Endothelial cell of umbilical vein (primary cell): ENCODE measurements at regions not wholly inside any gene's neighbourhood (a gene's known extent, or its start where the extent isn't known, plus 50 kb on each side); places are given as distances from the start of the nearest gene placed in this dataset.

Experiments
- BruUV-seq: library from RNA; stranded (reverse); fragments of 400-500 nt; replicated peaks from 2 replicates; lab custom pipeline; 2021; lab: Mats Ljungman, UMichigan
- CTCF ChIA-PET: fragments of 300-600, 350-600 bp; sonication (Branson Sonifier 250); formaldehyde crosslinking; loops from one replicate; lab custom pipeline; 2021; ENCODE audit warnings: antibody characterized with exemption, inconsistent platforms; lab: Charles Lee
- POLR2A ChIA-PET: fragments of 300-600, 350-600 bp; sonication (Branson Sonifier 250); formaldehyde crosslinking; loops from one replicate; lab custom pipeline; 2021; ENCODE audit warnings: antibody characterized with exemption, inconsistent platforms; lab: Charles Lee
- DNase-seq: peaks from one replicate; pipeline ENCODE4 v3.0.0-alpha.2; 2011; ENCODE audit warnings: low read depth, low spot score
- FAIRE-seq: peaks from 2 replicates; lab custom pipeline; 2011; peaks lifted over from hg19 to GRCh38; lab: Jason Lieb, UNC
- H2AFZ ChIP-seq: 2 replicates; pipeline ENCODE4 v1.6.0; 2012; ENCODE audit warnings: low read depth, low read length, control low read depth, inconsistent platforms
- H3K27ac ChIP-seq: 2 replicates; pipeline ENCODE4 v1.5.1; 2011; ENCODE audit warnings: low read depth, mild to moderate bottlenecking, control low read depth, low read length, moderate library complexity; ENCODE audit not compliant: insufficient read depth
- H3K27me3 ChIP-seq, 2 experiments: 2 replicates each; pipeline versions ENCODE4 v1.6.0 to v1.6.1; 2011; ENCODE audit warnings: low read length in 2 of 2, mixed read lengths in 1 of 2; ENCODE audit not compliant: control insufficient read depth in 2 of 2, insufficient read depth in 2 of 2
- H3K36me3 ChIP-seq, 2 experiments: 2 replicates in 1 of 2; 3 replicates in 1 of 2; pipeline ENCODE4 v1.5.1; 2011; ENCODE audit warnings: low read length in 2 of 2, mild to moderate bottlenecking in 1 of 2, moderate library complexity in 1 of 2; ENCODE audit not compliant: control insufficient read depth in 2 of 2, insufficient read depth in 2 of 2; ENCODE audit errors: extremely low read depth in 1 of 2
- H3K4me1 ChIP-seq: 3 replicates; pipeline ENCODE4 v1.5.1; 2011; ENCODE audit warnings: mild to moderate bottlenecking, low read length; ENCODE audit not compliant: control insufficient read depth, insufficient read depth; ENCODE audit errors: extremely low read depth
- H3K4me2 ChIP-seq: 2 replicates; pipeline ENCODE4 v1.6.1; 2011; ENCODE audit warnings: low read length, control low read depth, mixed read lengths; ENCODE audit not compliant: insufficient read depth
- H3K4me3 ChIP-seq, 3 experiments: fragments of 200-600 bp in 1 of 3; sonication (generic), shearing (Covaris generic) in 1 of 3; replicated peaks in 1 of 3; 2 replicates each; pipeline ENCODE4 v1.5.1; 2011 to 2016; ENCODE audit warnings: control low read depth in 3 of 3, low read length in 3 of 3, mild to moderate bottlenecking in 2 of 3, inconsistent platforms in 1 of 3, low read depth in 1 of 3, moderate library complexity in 1 of 3; ENCODE audit not compliant: insufficient read depth in 1 of 3
- H3K79me2 ChIP-seq: 2 replicates; pipeline ENCODE4 v1.6.0; 2012; ENCODE audit warnings: low read length, inconsistent platforms; ENCODE audit not compliant: control insufficient read depth, insufficient read depth
- H3K9ac ChIP-seq: replicated peaks from 2 replicates; pipeline ENCODE3; 2011; ENCODE audit warnings: low read length, control low read depth; ENCODE audit not compliant: insufficient read depth; ENCODE audit errors: extremely low read depth
- H3K9me1 ChIP-seq: replicated peaks from 3 replicates; pipeline ENCODE4 v1.6.0; 2011; ENCODE audit warnings: mild to moderate bottlenecking, low read length; ENCODE audit not compliant: control insufficient read depth, insufficient read depth; ENCODE audit errors: extremely low read depth
- H3K9me3 ChIP-seq: replicated peaks from 2 replicates; pipeline ENCODE4 v1.5.1; 2012; ENCODE audit warnings: low read length, inconsistent platforms; ENCODE audit not compliant: control insufficient read depth, insufficient read depth
- H4K20me1 ChIP-seq: replicated peaks from 2 replicates; pipeline ENCODE3; 2011; ENCODE audit warnings: mild to moderate bottlenecking, low read length; ENCODE audit not compliant: control insufficient read depth, insufficient read depth; ENCODE audit errors: extremely low read depth
- EZH2 ChIP-seq: IDR thresholded peaks from 2 replicates; pipeline ENCODE4 v1.6.1; 2012; ENCODE audit warnings: borderline replicate concordance, low read depth, mild to moderate bottlenecking, moderate library complexity, low read length, inconsistent platforms; ENCODE audit not compliant: severe bottlenecking
- FOS ChIP-seq: IDR thresholded peaks from 2 replicates; pipeline ENCODE4 v1.6.1; 2011; ENCODE audit warnings: mild to moderate bottlenecking, low read length, moderate library complexity, borderline replicate concordance; ENCODE audit not compliant: insufficient read depth
- GATA2 ChIP-seq: IDR thresholded peaks from 2 replicates; pipeline ENCODE4 v1.7.0; 2011; ENCODE audit warnings: low read depth, mild to moderate bottlenecking, moderate library complexity, mixed read lengths, low read length; ENCODE audit not compliant: insufficient read length, insufficient read depth
- JUN ChIP-seq: IDR thresholded peaks from 2 replicates; pipeline ENCODE4 v1.6.1; 2011; ENCODE audit warnings: borderline replicate concordance, low read depth; ENCODE audit not compliant: insufficient read length, insufficient read depth
- MYC ChIP-seq: IDR thresholded peaks from one replicate; pipeline ENCODE4 v1.6.1; 2011; ENCODE audit warnings: mild to moderate bottlenecking, low read depth, low read length
- POLR2A ChIP-seq: IDR thresholded peaks from 2 replicates; pipeline ENCODE4 v1.6.1; 2012; ENCODE audit warnings: low read depth, mild to moderate bottlenecking, control low read depth, low read length
- POLR2AphosphoS5 ChIP-seq: IDR thresholded peaks from 2 replicates; pipeline ENCODE4 v1.6.1; 2012; ENCODE audit warnings: low read depth, mild to moderate bottlenecking, control low read depth, low read length, moderate library complexity; ENCODE audit not compliant: insufficient read depth
- dilution Hi-C: fragments of 300-500 bp; cut with MboI; formaldehyde crosslinking; loops from one replicate; pipeline ENCODE4 v1.15.0; 2019; ENCODE audit warnings: low sequenced_read_pairs; ENCODE audit not compliant: extremely low pct_ligation_motif_present
- intact Hi-C: fragments of 100-400 bp; cut with micrococcal nuclease; formaldehyde crosslinking; loops from one replicate; pipeline ENCODE4 v1.10.0; 2022
- TF ChIP-seq, protein P1 (sequence below): IDR thresholded peaks from 2 replicates; pipeline ENCODE4 v1.6.1; 2011; ENCODE audit not compliant: insufficient read depth, insufficient read length
- TF ChIP-seq, protein P2 (sequence below), 2 donors: IDR thresholded peaks; 1 replicate in 1 of 2; 2 replicates in 1 of 2; pipeline ENCODE4 v1.5.1; 2011; ENCODE audit warnings: low read length in 2 of 2, mild to moderate bottlenecking in 2 of 2, moderate library complexity in 2 of 2, control low read depth in 1 of 2, inconsistent platforms in 1 of 2, low read depth in 1 of 2; ENCODE audit not compliant: insufficient read depth in 1 of 2; ENCODE audit errors: extremely low read depth in 1 of 2

DNA sequence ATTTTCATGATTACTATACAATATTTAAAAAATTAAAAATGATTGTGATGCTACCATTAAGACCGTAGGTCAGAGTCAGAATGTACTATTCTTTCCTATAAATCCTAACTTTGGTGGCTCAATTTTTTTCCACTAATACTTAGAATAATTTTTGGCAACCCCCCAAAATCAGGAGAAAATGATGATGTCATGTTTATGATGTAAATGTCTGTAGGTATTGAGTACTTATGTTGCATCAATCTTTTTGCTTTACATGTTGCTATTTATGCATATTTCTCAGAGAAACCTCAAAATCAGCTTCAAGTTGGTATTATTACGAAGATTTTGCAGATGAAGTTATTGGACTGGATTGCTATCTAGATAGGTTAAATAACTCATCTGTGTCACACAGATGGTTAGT lies 371.2 kb downstream of the ADGRL2 start:
- POLR2A ChIA-PET: no interaction called here
- Histone ChIP-seq H3K9me3 (no peaks in the 10 kb centered on the region), H3K36me3 (no peaks in the 10 kb centered on the region), H3K79me2 (no peaks in the 10 kb centered on the region), H2AFZ (no peak overlapping the region), H4K20me1 (no peaks in the 10 kb centered on the region), H3K27ac (no peak overlapping the region), H3K4me3 (no peak overlapping the region), H3K4me1 (no peaks in the 10 kb centered on the region), H3K27me3 (no peaks in the 10 kb centered on the region), H3K9ac (no peak overlapping the region), H3K4me2 (no peak overlapping the region), H3K9me1 (no peaks in the 10 kb centered on the region)
- intact Hi-C loops (no loop called here), dilution Hi-C loops (no loop called here)
- no TSS peak for BruUV-seq
- CTCF ChIA-PET: no interaction called here
- DNase-seq: no peak
- no peak for TF ChIP-seq GATA2
- no peak for TF ChIP-seq FOS
- TF ChIP-seq, protein P1, sequence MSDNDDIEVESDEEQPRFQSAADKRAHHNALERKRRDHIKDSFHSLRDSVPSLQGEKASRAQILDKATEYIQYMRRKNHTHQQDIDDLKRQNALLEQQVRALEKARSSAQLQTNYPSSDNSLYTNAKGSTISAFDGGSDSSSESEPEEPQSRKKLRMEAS: no peak
- TF ChIP-seq, protein P2, sequence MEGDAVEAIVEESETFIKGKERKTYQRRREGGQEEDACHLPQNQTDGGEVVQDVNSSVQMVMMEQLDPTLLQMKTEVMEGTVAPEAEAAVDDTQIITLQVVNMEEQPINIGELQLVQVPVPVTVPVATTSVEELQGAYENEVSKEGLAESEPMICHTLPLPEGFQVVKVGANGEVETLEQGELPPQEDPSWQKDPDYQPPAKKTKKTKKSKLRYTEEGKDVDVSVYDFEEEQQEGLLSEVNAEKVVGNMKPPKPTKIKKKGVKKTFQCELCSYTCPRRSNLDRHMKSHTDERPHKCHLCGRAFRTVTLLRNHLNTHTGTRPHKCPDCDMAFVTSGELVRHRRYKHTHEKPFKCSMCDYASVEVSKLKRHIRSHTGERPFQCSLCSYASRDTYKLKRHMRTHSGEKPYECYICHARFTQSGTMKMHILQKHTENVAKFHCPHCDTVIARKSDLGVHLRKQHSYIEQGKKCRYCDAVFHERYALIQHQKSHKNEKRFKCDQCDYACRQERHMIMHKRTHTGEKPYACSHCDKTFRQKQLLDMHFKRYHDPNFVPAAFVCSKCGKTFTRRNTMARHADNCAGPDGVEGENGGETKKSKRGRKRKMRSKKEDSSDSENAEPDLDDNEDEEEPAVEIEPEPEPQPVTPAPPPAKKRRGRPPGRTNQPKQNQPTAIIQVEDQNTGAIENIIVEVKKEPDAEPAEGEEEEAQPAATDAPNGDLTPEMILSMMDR (IDR thresholded peaks at IDR 0.05; ENCODE audit: extremely low read depth in 1 of 2, insufficient read depth in 1 of 2, low read depth in 1 of 2, low read length in 2 of 2): no peak
- no peak for TF ChIP-seq JUN
- TF ChIP-seq POLR2AphosphoS5: no peak
- TF ChIP-seq MYC: no peak
- TF ChIP-seq EZH2: no peak
- no peak for TF ChIP-seq POLR2A
- FAIRE-seq: no peak
